ENCODE measurements at regions not wholly inside any gene's neighbourhood (a gene's known extent, or its start where the extent isn't known, plus 50 kb on each side); places are given as distances from the start of the nearest gene placed in this dataset.

DNA sequence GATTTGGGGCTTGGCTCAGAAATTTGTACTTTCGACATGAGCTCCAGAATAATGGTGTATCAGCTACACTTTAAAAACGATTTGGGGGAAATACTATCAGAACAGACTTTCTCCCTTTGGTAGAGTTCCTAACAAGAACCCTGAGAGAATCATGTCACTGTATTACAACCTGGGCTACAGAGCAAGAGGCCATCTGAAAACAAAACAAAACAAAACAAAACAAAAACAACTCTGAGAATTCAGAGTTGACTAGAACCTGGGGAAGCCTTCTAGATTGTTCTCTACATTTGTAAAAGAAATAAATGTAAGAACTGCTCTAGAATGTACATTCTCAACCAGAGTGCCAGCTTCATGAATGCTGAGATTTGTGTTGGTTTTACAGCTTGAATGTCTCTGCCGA is 262.6 kb upstream of the SEMA3D start:
- Histone ChIP-seq H2AFZ (ENCODE audit: low read depth) (no peak overlapping the region; the same call in 1 of the 2 replicates), H4K20me1 (ENCODE audit: insufficient read depth) (no peaks in the 10 kb centered on the region), H3K79me2 (ENCODE audit: insufficient read depth, low read depth) (no peaks in the 10 kb centered on the region)

DNA sequence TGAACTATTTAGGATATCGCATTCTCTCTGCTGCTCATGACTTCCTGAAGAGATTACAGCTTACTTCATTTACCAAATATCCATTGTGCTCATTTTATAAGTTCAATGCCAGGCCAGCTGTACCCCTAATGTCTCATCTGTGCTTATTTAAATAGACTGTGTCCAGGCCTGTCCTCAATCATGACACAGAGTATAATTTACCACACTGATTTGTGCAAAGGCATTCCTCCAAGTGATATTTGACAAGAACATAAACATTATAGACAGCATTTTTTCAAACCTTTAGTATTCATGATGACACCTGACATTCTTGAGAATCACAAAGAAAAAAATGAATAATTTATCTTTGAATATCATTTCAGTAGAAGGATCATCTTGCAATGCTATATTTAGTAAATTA is 260.1 kb upstream of the SEMA3D start:
- TF ChIP-seq, protein P1, sequence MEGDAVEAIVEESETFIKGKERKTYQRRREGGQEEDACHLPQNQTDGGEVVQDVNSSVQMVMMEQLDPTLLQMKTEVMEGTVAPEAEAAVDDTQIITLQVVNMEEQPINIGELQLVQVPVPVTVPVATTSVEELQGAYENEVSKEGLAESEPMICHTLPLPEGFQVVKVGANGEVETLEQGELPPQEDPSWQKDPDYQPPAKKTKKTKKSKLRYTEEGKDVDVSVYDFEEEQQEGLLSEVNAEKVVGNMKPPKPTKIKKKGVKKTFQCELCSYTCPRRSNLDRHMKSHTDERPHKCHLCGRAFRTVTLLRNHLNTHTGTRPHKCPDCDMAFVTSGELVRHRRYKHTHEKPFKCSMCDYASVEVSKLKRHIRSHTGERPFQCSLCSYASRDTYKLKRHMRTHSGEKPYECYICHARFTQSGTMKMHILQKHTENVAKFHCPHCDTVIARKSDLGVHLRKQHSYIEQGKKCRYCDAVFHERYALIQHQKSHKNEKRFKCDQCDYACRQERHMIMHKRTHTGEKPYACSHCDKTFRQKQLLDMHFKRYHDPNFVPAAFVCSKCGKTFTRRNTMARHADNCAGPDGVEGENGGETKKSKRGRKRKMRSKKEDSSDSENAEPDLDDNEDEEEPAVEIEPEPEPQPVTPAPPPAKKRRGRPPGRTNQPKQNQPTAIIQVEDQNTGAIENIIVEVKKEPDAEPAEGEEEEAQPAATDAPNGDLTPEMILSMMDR (conservative IDR thresholded peaks at IDR 0.05; ENCODE audit: low read depth, low read length), result no peak

More for the DNA sequence above, 262.6 kb upstream of the SEMA3D start:
- Histone ChIP-seq H3K4me1 (ENCODE audit: low read depth, poor library complexity, severe bottlenecking) (no peaks in the 10 kb centered on the region), H3K4me2 (no peak overlapping the region), H3K9ac (no peak overlapping the region), H3K36me3 (ENCODE audit: insufficient read depth) (no peaks in the 10 kb centered on the region), H3K27ac (no peak overlapping the region), H3K27me3 (ENCODE audit: insufficient read depth, low read depth) (no peaks in the 10 kb centered on the region), H3K4me3 (IDR thresholded peaks at IDR 0.05; ENCODE audit: insufficient read depth, low read depth, low read length) (no peak overlapping the region)
- TF ChIP-seq, protein P1 (conservative IDR thresholded peaks at IDR 0.05; ENCODE audit: low read depth, low read length), result no peak

DNA sequence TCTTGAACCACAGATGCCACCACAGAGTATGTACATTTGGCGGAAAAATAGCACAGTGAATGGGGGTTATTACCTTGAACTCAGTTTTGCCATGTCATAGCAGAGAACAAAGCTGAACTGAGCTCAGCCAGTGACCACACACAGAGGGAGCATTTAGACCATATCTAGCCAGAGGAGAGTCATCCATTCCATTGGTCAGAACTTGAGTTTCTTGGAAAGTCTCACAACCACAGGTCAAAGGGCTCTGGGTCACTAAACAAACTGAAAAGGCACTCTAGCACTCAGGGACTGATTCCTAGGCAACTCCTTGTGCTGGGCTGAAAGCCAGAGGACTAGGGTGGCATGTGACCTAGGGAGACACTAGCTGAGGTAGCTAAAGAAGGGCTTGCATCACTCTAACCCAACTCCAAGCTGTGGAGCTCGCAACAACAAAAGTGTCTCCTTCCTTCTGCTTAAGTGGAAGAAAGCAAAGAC is 239.7 kb upstream of the SEMA3D start:
- no peak overlapping the region for H3K9ac ChIP-seq
- no peaks in the 10 kb centered on the region for H4K20me1 ChIP-seq (ENCODE audit: insufficient read depth)
- no peaks in the 10 kb centered on the region for H3K27me3 ChIP-seq (ENCODE audit: insufficient read depth, low read depth)
- TF ChIP-seq, protein P1 (conservative IDR thresholded peaks at IDR 0.05; ENCODE audit: low read depth, low read length), result no peak
- H3K36me3 ChIP-seq (ENCODE audit: insufficient read depth), result no peaks in the 10 kb centered on the region
- no peaks in the 10 kb centered on the region for H3K4me1 ChIP-seq (ENCODE audit: low read depth, poor library complexity, severe bottlenecking)
- H3K4me2 ChIP-seq, result no peak overlapping the region
- H3K4me3 ChIP-seq (IDR thresholded peaks at IDR 0.05; ENCODE audit: insufficient read depth, low read depth, low read length), result no peak overlapping the region
- H2AFZ ChIP-seq (ENCODE audit: low read depth), result no peak overlapping the region
- H3K79me2 ChIP-seq (ENCODE audit: insufficient read depth, low read depth), result no peaks in the 10 kb centered on the region
- H3K27ac ChIP-seq, result no peak overlapping the region

More for the DNA sequence above, 260.1 kb upstream of the SEMA3D start:
- no peak overlapping the region for H3K9ac ChIP-seq
- no peak overlapping the region for H3K27ac ChIP-seq
- no peak overlapping the region for H3K4me2 ChIP-seq
- no peaks in the 10 kb centered on the region for H3K4me1 ChIP-seq (ENCODE audit: low read depth, poor library complexity, severe bottlenecking)
- no peaks in the 10 kb centered on the region for H3K36me3 ChIP-seq (ENCODE audit: insufficient read depth)
- no peaks in the 10 kb centered on the region for H3K79me2 ChIP-seq (ENCODE audit: insufficient read depth, low read depth)
- no peak overlapping the region for H2AFZ ChIP-seq (ENCODE audit: low read depth)
- no peak overlapping the region for H3K4me3 ChIP-seq (IDR thresholded peaks at IDR 0.05; ENCODE audit: insufficient read depth, low read depth, low read length)
- H4K20me1 ChIP-seq (ENCODE audit: insufficient read depth), result no peaks in the 10 kb centered on the region
- H3K27me3 ChIP-seq (ENCODE audit: insufficient read depth, low read depth), result no peaks in the 10 kb centered on the region

DNA sequence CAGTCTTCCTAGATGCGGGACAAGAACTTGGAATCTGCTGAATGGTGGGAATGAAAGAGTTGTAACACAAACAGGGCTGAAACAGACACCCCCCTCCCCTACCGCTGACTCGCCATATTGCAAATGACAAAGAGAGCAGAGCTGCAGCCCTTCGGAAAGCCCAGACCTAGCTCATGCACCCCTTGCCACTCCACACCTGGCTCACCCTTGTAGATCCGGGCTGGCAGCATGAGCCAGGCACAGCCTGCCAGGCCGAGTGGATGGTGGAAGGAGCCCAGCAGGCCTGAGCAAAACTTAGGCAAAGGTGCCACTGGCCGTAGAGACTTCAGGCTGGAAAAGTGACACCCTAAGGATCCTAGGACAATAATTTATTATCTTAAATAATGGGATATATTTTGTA is 237.4 kb upstream of the SEMA3D start:
- no peaks in the 10 kb centered on the region for H3K4me1 ChIP-seq (ENCODE audit: low read depth, poor library complexity, severe bottlenecking)
- no peak overlapping the region for H3K4me2 ChIP-seq
- no peak overlapping the region for H3K27ac ChIP-seq
- H3K27me3 ChIP-seq (ENCODE audit: insufficient read depth, low read depth), result no peaks in the 10 kb centered on the region
- H3K4me3 ChIP-seq (IDR thresholded peaks at IDR 0.05; ENCODE audit: insufficient read depth, low read depth, low read length), result no peak overlapping the region
- no peaks in the 10 kb centered on the region for H4K20me1 ChIP-seq (ENCODE audit: insufficient read depth)
- no peaks in the 10 kb centered on the region for H3K79me2 ChIP-seq (ENCODE audit: insufficient read depth, low read depth)
- H3K9ac ChIP-seq, result no peak overlapping the region
- TF ChIP-seq, protein P1 (conservative IDR thresholded peaks at IDR 0.05; ENCODE audit: low read depth, low read length), result no peak
- H3K36me3 ChIP-seq (ENCODE audit: insufficient read depth), result no peaks in the 10 kb centered on the region
- no peak overlapping the region for H2AFZ ChIP-seq (ENCODE audit: low read depth)
